ENCODE measurements at regions not wholly inside any gene's neighbourhood (a gene's known extent, or its start where the extent isn't known, plus 50 kb on each side); places are given as distances from the start of the nearest gene placed in this dataset.

DNA sequence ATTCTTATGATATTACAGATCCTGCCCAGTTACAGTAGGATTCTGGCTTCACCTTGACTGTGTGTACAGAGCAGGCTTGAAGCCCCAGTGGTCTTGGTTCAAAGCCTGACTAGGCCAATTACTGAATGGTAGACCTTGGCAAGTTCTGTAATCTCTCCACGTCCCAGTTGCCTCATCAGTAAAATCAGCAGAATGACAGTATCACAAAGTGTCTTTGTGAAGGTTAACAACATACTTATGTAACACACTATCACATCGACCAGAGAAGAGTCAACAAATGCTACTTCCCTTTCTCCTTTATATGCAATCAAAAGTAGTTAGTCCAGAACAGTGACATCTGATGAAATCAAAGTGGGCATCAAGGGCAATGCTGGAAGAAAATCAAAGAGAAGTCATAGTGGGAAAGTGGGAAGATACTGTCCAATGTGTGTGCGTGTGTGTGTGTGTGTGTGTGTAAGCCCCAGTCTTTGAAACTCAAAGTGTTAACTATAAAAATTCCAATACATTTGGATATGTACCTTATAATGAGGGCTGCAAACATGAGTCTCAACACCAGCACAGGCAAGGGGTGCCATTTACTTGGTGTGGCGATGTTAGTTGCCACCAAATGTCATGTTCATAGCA, 93.5 kb upstream of the EGFLAM start:
- TF ChIP-seq, protein P1, sequence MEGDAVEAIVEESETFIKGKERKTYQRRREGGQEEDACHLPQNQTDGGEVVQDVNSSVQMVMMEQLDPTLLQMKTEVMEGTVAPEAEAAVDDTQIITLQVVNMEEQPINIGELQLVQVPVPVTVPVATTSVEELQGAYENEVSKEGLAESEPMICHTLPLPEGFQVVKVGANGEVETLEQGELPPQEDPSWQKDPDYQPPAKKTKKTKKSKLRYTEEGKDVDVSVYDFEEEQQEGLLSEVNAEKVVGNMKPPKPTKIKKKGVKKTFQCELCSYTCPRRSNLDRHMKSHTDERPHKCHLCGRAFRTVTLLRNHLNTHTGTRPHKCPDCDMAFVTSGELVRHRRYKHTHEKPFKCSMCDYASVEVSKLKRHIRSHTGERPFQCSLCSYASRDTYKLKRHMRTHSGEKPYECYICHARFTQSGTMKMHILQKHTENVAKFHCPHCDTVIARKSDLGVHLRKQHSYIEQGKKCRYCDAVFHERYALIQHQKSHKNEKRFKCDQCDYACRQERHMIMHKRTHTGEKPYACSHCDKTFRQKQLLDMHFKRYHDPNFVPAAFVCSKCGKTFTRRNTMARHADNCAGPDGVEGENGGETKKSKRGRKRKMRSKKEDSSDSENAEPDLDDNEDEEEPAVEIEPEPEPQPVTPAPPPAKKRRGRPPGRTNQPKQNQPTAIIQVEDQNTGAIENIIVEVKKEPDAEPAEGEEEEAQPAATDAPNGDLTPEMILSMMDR (IDR thresholded peaks at IDR 0.05) = no peak
- TF ChIP-seq ZFX (IDR thresholded peaks at IDR 0.05; ENCODE audit: borderline replicate concordance) = no peak

Data from 22Rv1 (cell line).